H1 (cell line): ENCODE measurements at regions not wholly inside any gene's neighbourhood (a gene's known extent, or its start where the extent isn't known, plus 50 kb on each side); places are given as distances from the start of the nearest gene placed in this dataset.

ENCODE experiments used
- CTCF ChIA-PET: fragments of 300-600 bp; sonication (Branson Sonifier 250); formaldehyde crosslinking; loops from one replicate; lab custom pipeline; 2021; ENCODE audit not compliant: partially characterized antibody; lab: Charles Lee
- POLR2A ChIA-PET: fragments of 300-600 bp; sonication (Branson Sonifier 250); formaldehyde crosslinking; loops from one replicate; lab custom pipeline; 2021; ENCODE audit warnings: inconsistent platforms; ENCODE audit not compliant: partially characterized antibody; lab: Charles Lee
- DNase-seq, 2 experiments: peaks; one replicate each; pipeline versions ENCODE4 v3.0.0 to v3.0.0-alpha.2; 2010 to 2022; ENCODE audit warnings: low spot score in 2 of 2, low read depth in 1 of 2, mixed read lengths in 1 of 2
- FAIRE-seq: peaks from 2 replicates; lab custom pipeline; 2011; peaks lifted over from hg19 to GRCh38; lab: Jason Lieb, UNC
- H2AFZ ChIP-seq: 2 replicates; pipeline ENCODE4 v1.8.1; 2012; ENCODE audit warnings: low read length, inconsistent platforms
- H2AK5ac ChIP-seq: 2 replicates; pipeline ENCODE4 v1.6.1; 2013; ENCODE audit warnings: low read depth, low read length
- H2BK120ac ChIP-seq: replicated peaks from 2 replicates; pipeline ENCODE3; 2013; ENCODE audit warnings: low read depth, low read length, inconsistent platforms
- H2BK12ac ChIP-seq: 2 replicates; pipeline ENCODE4 v1.6.1; 2013; ENCODE audit warnings: low read depth, low read length
- H2BK15ac ChIP-seq: 2 replicates; pipeline ENCODE4 v1.6.1; 2013; ENCODE audit warnings: low read length
- H2BK20ac ChIP-seq: 2 replicates; pipeline ENCODE4 v1.6.1; 2013; ENCODE audit warnings: low read length
- H2BK5ac ChIP-seq: 2 replicates; pipeline ENCODE4 v1.6.1; 2013; ENCODE audit warnings: low read depth, low read length
- H3K14ac ChIP-seq: 2 replicates; pipeline ENCODE4 v1.6.1; 2013; ENCODE audit warnings: inconsistent platforms; ENCODE audit not compliant: insufficient read length
- H3K18ac ChIP-seq: 2 replicates; pipeline ENCODE4 v1.6.1; 2013; ENCODE audit warnings: low read length; ENCODE audit errors: extremely low read depth
- H3K23ac ChIP-seq: 2 replicates; pipeline ENCODE4 v1.6.1; 2013; ENCODE audit warnings: inconsistent platforms; ENCODE audit not compliant: insufficient read length
- H3K23me2 ChIP-seq: 2 replicates; pipeline ENCODE4 v1.6.1; 2013; ENCODE audit warnings: low read depth, low read length
- H3K27ac ChIP-seq: 2 replicates; pipeline ENCODE4 v1.6.1; 2011; ENCODE audit warnings: low read depth, low read length, inconsistent platforms
- H3K27me3 ChIP-seq, 4 experiments: replicated peaks in 1 of 4; 1 replicate in 1 of 4; 2 replicates in 3 of 4; pipeline versions ENCODE4 v1.6.1 to v1.8.1; 2011 to 2013; ENCODE audit warnings: low read length in 3 of 4, mild to moderate bottlenecking in 3 of 4, inconsistent platforms in 2 of 4, mixed read lengths in 2 of 4, moderate library complexity in 1 of 4; ENCODE audit not compliant: control insufficient read depth in 3 of 4, insufficient read depth in 3 of 4; ENCODE audit errors: extremely low read depth in 1 of 4
- H3K36me3 ChIP-seq, 4 experiments: 2 replicates each; pipeline versions ENCODE4 v1.6.1 to v1.8.1; 2011 to 2013; ENCODE audit warnings: mild to moderate bottlenecking in 4 of 4, low read length in 3 of 4, moderate library complexity in 2 of 4, control low read depth in 1 of 4, inconsistent platforms in 1 of 4; ENCODE audit not compliant: insufficient read depth in 4 of 4, control insufficient read depth in 2 of 4
- H3K4ac ChIP-seq: replicated peaks from 2 replicates; pipeline ENCODE3; 2013; ENCODE audit warnings: low read length, low read depth, mixed read lengths, inconsistent platforms; ENCODE audit not compliant: insufficient read length
- H3K4me1 ChIP-seq, 4 experiments: replicated peaks in 1 of 4; 1 replicate in 1 of 4; 2 replicates in 3 of 4; pipeline versions ENCODE4 v1.6.1 to v1.8.1; 2011 to 2013; ENCODE audit warnings: low read length in 3 of 4, inconsistent platforms in 2 of 4, mixed read lengths in 1 of 4; ENCODE audit not compliant: insufficient read depth in 4 of 4, control insufficient read depth in 3 of 4
- H3K4me2 ChIP-seq, 2 experiments: 2 replicates each; pipeline versions ENCODE4 v1.6.1 to v1.8.1; 2011 to 2013; ENCODE audit warnings: low read depth in 2 of 2, low read length in 2 of 2, control low read depth in 1 of 2, inconsistent platforms in 1 of 2, mild to moderate bottlenecking in 1 of 2; ENCODE audit not compliant: insufficient read depth in 1 of 2
- H3K4me3 ChIP-seq, 4 experiments: fragments of 200-600, 300-600 bp in 1 of 4; sonication (generic), shearing (Covaris generic), sonication (Bioruptor Twin) in 1 of 4; 2 replicates each; pipeline versions ENCODE4 v1.5.1 to v1.8.1; 2011 to 2016; ENCODE audit warnings: low read length in 4 of 4, low read depth in 3 of 4, control low read depth in 2 of 4, inconsistent platforms in 2 of 4, mild to moderate bottlenecking in 2 of 4, mixed read lengths in 1 of 4, moderate library complexity in 1 of 4; ENCODE audit not compliant: insufficient read depth in 2 of 4; ENCODE audit errors: extremely low read depth in 1 of 4
- H3K56ac ChIP-seq: replicated peaks from 2 replicates; pipeline ENCODE3; 2013; ENCODE audit warnings: low read depth, mild to moderate bottlenecking, mixed read lengths, low read length, inconsistent platforms; ENCODE audit not compliant: insufficient read length
- H3K79me1 ChIP-seq: 2 replicates; pipeline ENCODE4 v1.6.1; 2013; ENCODE audit warnings: low read depth, low read length, control low read depth
- H3K79me2 ChIP-seq, 2 experiments: 2 replicates each; pipeline versions ENCODE4 v1.6.1 to v1.8.1; 2012 to 2013; ENCODE audit warnings: low read length in 2 of 2, mild to moderate bottlenecking in 2 of 2, inconsistent platforms in 1 of 2; ENCODE audit not compliant: insufficient read depth in 2 of 2, control insufficient read depth in 1 of 2
- H3K9ac ChIP-seq, 4 experiments: replicated peaks in 1 of 4; 1 replicate in 1 of 4; 2 replicates in 3 of 4; pipeline versions ENCODE4 v1.6.1 to v1.8.1; 2011 to 2013; ENCODE audit warnings: low read depth in 3 of 4, low read length in 3 of 4, control low read depth in 2 of 4, mild to moderate bottlenecking in 2 of 4, moderate library complexity in 2 of 4, inconsistent platforms in 1 of 4; ENCODE audit errors: extremely low read depth in 1 of 4
- H3K9me3 ChIP-seq, 2 experiments: 2 replicates each; pipeline versions ENCODE4 v1.6.1 to v1.8.1; 2012 to 2013; ENCODE audit warnings: mild to moderate bottlenecking in 2 of 2, moderate library complexity in 2 of 2, control low read depth in 1 of 2, inconsistent platforms in 1 of 2, low read depth in 1 of 2, low read length in 1 of 2, mixed read lengths in 1 of 2; ENCODE audit not compliant: insufficient read depth in 2 of 2
- H4K20me1 ChIP-seq, 2 experiments: replicated peaks in 1 of 2; 2 replicates each; pipeline versions ENCODE3 to v1.8.1; 2011 to 2013; ENCODE audit warnings: inconsistent platforms in 2 of 2, low read length in 2 of 2, mild to moderate bottlenecking in 1 of 2; ENCODE audit not compliant: insufficient read depth in 2 of 2, control insufficient read depth in 1 of 2
- H4K5ac ChIP-seq: 2 replicates; pipeline ENCODE4 v1.6.1; 2013; ENCODE audit warnings: low read length, low read depth, mixed read lengths, inconsistent platforms; ENCODE audit not compliant: insufficient read length
- H4K8ac ChIP-seq: 2 replicates; pipeline ENCODE4 v1.8.0; 2013; ENCODE audit warnings: mild to moderate bottlenecking, moderate library complexity, low read length, inconsistent platforms; ENCODE audit not compliant: insufficient read depth; ENCODE audit errors: extremely low read depth
- H4K91ac ChIP-seq: replicated peaks from 2 replicates; pipeline ENCODE3; 2013; ENCODE audit warnings: low read length, mixed read lengths, inconsistent platforms; ENCODE audit not compliant: insufficient read length
- CEBPB ChIP-seq: IDR thresholded peaks from 2 replicates; pipeline ENCODE4 v1.6.1; 2012; ENCODE audit warnings: low read depth, low read length
- EGR1 ChIP-seq: IDR thresholded peaks from 2 replicates; pipeline ENCODE4 v1.6.1; 2011; ENCODE audit warnings: low read depth, low read length, borderline replicate concordance
- GTF2F1 ChIP-seq: IDR thresholded peaks from 2 replicates; pipeline ENCODE4 v1.6.1; 2012; ENCODE audit warnings: low read depth, low read length, improper control_type of control experiment, borderline replicate concordance
- SP1 ChIP-seq: IDR thresholded peaks from 2 replicates; pipeline ENCODE4 v1.6.1; 2011; ENCODE audit warnings: low read depth, low read length

DNA sequence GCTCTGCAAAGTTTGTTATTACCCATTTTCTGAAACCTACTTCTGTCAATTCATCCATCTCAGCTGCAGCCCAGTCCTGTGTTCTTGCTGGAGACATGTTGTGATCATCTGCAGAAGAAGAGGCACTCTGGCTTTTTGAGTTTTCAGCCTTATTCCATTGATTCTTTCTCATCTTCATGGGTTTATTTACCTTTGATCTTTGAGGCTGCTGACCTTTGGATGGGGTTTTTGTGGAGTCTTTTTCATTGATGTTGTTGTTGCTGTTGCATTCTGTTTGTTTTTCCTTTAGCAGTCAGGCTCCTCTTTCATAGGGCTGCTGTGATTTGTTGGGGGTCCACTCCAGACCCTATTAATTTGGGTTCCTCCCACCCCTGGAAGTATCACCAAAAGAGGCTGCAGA, 164.3 kb downstream of the FCRL5 start:
- H3K4me1 ChIP-seq = no peaks in the 10 kb centered on the region
- no peak overlapping the region for H2BK15ac ChIP-seq
- H2BK12ac ChIP-seq = no peak overlapping the region
- H4K20me1 ChIP-seq = no peaks in the 10 kb centered on the region
- H3K56ac ChIP-seq = no peak overlapping the region
- H3K4ac ChIP-seq = no peak overlapping the region
- H2BK120ac ChIP-seq = no peak overlapping the region
- no peak overlapping the region for H3K14ac ChIP-seq
- H4K91ac ChIP-seq = no peak overlapping the region
- no peak overlapping the region for H3K9ac ChIP-seq
- DNase-seq (no peak), FAIRE-seq (no peak)
- H2AK5ac ChIP-seq = no peak overlapping the region
- H3K23me2 ChIP-seq = no peaks in the 10 kb centered on the region
- H3K27me3 ChIP-seq = no peaks in the 10 kb centered on the region
- no peaks in the 10 kb centered on the region for H3K79me2 ChIP-seq
- no peak overlapping the region for H4K8ac ChIP-seq
- no peak overlapping the region for H4K5ac ChIP-seq
- no peaks in the 10 kb centered on the region; the same call in 1 of the 2 replicates for H3K79me1 ChIP-seq
- H3K36me3 ChIP-seq = no peaks in the 10 kb centered on the region
- H3K4me2 ChIP-seq = no peak overlapping the region
- H3K18ac ChIP-seq = no peak overlapping the region; the same call in 1 of the 2 replicates
- no peak overlapping the region for H2AFZ ChIP-seq
- ChIA-PET POLR2A (no interaction called here), CTCF (interaction anchor here (0.9 to 1.2 kb wide), 2 partner anchors 107 to 118 kb away, joined by 3 to 5 read pairs; no protein-coding TSS in a partner anchor)
- no peak overlapping the region for H3K4me3 ChIP-seq
- H3K9me3 ChIP-seq = no peaks in the 10 kb centered on the region
- no peak overlapping the region for H2BK20ac ChIP-seq
- no peak overlapping the region for H2BK5ac ChIP-seq
- H3K27ac ChIP-seq = no peak overlapping the region
- no peak overlapping the region for H3K23ac ChIP-seq
- TF ChIP-seq CEBPB = no peak
- no peak for TF ChIP-seq GTF2F1
- no peak for TF ChIP-seq SP1
- TF ChIP-seq EGR1 = no peak
